ENCODE measurements at regions not wholly inside any gene's neighbourhood (a gene's known extent, or its start where the extent isn't known, plus 50 kb on each side); places are given as distances from the start of the nearest gene placed in this dataset.

DNA sequence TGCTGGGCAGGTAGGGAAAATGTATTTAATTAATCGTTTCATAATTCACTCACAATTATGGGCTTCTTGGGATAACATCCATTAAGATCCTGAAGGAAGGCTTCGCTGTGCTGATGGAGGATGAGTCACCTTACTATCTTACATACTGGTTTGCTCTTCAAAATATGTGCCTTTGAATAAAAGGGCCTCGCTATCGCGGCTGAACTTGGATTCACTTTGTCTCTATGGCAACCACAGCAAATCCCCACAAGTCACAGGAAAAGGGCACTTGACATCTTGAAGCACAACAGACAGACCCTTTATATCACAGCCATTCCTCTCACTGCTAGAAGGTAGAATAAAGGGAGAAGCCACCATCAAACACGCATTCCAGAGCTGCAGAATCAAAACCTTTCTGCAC, 141.3 kb upstream of the MYLIP start (continued):
- TF ChIP-seq ZBTB20 (tag by site-specific recombination; IDR thresholded peaks at IDR 0.05) (no peak), ZNF791 (tag by site-specific recombination; IDR thresholded peaks at IDR 0.05) (no peak), ZNF654 (tag by site-specific recombination; IDR thresholded peaks at IDR 0.05; ENCODE audit: low read depth) (no peak), ZBTB8A (tag by site-specific recombination; IDR thresholded peaks at IDR 0.05) (no peak), ZNF510 (tag by site-specific recombination; IDR thresholded peaks at IDR 0.05; ENCODE audit: insufficient replicate concordance) (no peak)
- TF ChIP-seq, protein P1, sequence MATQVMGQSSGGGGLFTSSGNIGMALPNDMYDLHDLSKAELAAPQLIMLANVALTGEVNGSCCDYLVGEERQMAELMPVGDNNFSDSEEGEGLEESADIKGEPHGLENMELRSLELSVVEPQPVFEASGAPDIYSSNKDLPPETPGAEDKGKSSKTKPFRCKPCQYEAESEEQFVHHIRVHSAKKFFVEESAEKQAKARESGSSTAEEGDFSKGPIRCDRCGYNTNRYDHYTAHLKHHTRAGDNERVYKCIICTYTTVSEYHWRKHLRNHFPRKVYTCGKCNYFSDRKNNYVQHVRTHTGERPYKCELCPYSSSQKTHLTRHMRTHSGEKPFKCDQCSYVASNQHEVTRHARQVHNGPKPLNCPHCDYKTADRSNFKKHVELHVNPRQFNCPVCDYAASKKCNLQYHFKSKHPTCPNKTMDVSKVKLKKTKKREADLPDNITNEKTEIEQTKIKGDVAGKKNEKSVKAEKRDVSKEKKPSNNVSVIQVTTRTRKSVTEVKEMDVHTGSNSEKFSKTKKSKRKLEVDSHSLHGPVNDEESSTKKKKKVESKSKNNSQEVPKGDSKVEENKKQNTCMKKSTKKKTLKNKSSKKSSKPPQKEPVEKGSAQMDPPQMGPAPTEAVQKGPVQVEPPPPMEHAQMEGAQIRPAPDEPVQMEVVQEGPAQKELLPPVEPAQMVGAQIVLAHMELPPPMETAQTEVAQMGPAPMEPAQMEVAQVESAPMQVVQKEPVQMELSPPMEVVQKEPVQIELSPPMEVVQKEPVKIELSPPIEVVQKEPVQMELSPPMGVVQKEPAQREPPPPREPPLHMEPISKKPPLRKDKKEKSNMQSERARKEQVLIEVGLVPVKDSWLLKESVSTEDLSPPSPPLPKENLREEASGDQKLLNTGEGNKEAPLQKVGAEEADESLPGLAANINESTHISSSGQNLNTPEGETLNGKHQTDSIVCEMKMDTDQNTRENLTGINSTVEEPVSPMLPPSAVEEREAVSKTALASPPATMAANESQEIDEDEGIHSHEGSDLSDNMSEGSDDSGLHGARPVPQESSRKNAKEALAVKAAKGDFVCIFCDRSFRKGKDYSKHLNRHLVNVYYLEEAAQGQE (tag by site-specific recombination; IDR thresholded peaks at IDR 0.05) = no peak
- TF ChIP-seq, protein P2, sequence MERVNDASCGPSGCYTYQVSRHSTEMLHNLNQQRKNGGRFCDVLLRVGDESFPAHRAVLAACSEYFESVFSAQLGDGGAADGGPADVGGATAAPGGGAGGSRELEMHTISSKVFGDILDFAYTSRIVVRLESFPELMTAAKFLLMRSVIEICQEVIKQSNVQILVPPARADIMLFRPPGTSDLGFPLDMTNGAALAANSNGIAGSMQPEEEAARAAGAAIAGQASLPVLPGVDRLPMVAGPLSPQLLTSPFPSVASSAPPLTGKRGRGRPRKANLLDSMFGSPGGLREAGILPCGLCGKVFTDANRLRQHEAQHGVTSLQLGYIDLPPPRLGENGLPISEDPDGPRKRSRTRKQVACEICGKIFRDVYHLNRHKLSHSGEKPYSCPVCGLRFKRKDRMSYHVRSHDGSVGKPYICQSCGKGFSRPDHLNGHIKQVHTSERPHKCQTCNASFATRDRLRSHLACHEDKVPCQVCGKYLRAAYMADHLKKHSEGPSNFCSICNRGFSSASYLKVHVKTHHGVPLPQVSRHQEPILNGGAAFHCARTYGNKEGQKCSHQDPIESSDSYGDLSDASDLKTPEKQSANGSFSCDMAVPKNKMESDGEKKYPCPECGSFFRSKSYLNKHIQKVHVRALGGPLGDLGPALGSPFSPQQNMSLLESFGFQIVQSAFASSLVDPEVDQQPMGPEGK (tag by site-specific recombination; IDR thresholded peaks at IDR 0.05) = no peak

GRCh38 chr6:15986027-15986629, 142.8 kb upstream of the MYLIP start:
- CTCF ChIA-PET = interaction anchor here (1.4 kb wide), 1 partner anchor 150 kb away, joined by 3 read pairs; no protein-coding TSS in a partner anchor
- no peaks in the 10 kb centered on the region for H3K9me3 ChIP-seq (ENCODE audit: control insufficient read depth, insufficient read depth, low read depth, low read length)
- H3K4me3 ChIP-seq (ENCODE audit: low read depth, low read length) = no peak overlapping the region
- POLR2A ChIA-PET = no interaction called here
- TF ChIP-seq, protein P3, sequence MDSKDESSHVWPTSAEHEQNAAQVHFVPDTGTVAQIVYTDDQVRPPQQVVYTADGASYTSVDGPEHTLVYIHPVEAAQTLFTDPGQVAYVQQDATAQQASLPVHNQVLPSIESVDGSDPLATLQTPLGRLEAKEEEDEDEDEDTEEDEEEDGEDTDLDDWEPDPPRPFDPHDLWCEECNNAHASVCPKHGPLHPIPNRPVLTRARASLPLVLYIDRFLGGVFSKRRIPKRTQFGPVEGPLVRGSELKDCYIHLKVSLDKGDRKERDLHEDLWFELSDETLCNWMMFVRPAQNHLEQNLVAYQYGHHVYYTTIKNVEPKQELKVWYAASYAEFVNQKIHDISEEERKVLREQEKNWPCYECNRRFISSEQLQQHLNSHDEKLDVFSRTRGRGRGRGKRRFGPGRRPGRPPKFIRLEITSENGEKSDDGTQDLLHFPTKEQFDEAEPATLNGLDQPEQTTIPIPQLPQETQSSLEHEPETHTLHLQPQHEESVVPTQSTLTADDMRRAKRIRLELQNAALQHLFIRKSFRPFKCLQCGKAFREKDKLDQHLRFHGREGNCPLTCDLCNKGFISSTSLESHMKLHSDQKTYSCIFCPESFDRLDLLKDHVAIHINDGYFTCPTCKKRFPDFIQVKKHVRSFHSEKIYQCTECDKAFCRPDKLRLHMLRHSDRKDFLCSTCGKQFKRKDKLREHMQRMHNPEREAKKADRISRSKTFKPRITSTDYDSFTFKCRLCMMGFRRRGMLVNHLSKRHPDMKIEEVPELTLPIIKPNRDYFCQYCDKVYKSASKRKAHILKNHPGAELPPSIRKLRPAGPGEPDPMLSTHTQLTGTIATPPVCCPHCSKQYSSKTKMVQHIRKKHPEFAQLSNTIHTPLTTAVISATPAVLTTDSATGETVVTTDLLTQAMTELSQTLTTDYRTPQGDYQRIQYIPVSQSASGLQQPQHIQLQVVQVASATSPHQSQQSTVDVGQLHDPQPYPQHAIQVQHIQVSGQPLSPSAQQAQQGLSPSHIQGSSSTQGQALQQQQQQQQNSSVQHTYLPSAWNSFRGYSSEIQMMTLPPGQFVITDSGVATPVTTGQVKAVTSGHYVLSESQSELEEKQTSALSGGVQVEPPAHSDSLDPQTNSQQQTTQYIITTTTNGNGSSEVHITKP (tag by site-specific recombination; IDR thresholded peaks at IDR 0.05) = peak; percentile 31; the same call in 1 of the 2 replicates
- TF ChIP-seq ZNF558 (tag by site-specific recombination; IDR thresholded peaks at IDR 0.05) = no peak
- no peaks in the 10 kb centered on the region for H3K36me3 ChIP-seq (ENCODE audit: control insufficient read depth in 2 of 2, insufficient read depth in 1 of 2, low read length in 2 of 2)
- H3K27ac ChIP-seq (ENCODE audit: extremely low read depth, low read depth, low read length) = no peak overlapping the region
- no peaks in the 10 kb centered on the region for H3K4me1 ChIP-seq (ENCODE audit: control insufficient read depth, insufficient read depth, low read length)

DNA sequence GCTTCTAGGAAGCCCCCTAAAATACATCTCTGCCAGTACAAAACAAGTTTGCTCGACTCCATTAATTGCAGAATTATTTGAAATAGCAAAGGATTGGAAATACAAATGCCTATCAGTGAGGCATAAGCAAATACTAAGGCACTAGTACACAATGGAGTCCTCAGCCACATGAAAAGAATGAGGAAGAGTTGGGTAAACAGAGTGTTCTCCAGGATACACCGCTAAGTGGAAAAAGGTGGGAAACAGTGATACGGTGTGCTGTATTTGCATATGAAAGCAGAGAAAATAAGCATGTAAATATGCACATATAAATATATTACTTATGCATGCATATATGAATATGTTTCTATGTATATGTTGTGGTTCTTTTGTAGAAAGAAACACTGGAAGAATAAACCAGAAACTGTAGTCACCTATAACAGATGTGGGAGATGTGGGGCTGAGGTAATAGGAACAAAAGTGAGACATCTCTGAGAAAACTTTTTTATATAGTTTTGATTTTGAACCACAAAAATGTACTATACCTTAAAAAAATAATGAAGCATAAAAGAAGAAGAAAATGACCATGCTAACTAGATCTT, 143.4 kb upstream of the MYLIP start:
- H3K4me3 ChIP-seq (ENCODE audit: low read depth, low read length) = no peak overlapping the region
- ChIA-PET CTCF (no interaction called here), POLR2A (no interaction called here)
- TF ChIP-seq ZNF621 (tag by site-specific recombination; IDR thresholded peaks at IDR 0.05) = no peak
- TF ChIP-seq SCRT1 (tag by site-specific recombination; IDR thresholded peaks at IDR 0.05; ENCODE audit: borderline replicate concordance) = no peak
- TF ChIP-seq, protein P4, sequence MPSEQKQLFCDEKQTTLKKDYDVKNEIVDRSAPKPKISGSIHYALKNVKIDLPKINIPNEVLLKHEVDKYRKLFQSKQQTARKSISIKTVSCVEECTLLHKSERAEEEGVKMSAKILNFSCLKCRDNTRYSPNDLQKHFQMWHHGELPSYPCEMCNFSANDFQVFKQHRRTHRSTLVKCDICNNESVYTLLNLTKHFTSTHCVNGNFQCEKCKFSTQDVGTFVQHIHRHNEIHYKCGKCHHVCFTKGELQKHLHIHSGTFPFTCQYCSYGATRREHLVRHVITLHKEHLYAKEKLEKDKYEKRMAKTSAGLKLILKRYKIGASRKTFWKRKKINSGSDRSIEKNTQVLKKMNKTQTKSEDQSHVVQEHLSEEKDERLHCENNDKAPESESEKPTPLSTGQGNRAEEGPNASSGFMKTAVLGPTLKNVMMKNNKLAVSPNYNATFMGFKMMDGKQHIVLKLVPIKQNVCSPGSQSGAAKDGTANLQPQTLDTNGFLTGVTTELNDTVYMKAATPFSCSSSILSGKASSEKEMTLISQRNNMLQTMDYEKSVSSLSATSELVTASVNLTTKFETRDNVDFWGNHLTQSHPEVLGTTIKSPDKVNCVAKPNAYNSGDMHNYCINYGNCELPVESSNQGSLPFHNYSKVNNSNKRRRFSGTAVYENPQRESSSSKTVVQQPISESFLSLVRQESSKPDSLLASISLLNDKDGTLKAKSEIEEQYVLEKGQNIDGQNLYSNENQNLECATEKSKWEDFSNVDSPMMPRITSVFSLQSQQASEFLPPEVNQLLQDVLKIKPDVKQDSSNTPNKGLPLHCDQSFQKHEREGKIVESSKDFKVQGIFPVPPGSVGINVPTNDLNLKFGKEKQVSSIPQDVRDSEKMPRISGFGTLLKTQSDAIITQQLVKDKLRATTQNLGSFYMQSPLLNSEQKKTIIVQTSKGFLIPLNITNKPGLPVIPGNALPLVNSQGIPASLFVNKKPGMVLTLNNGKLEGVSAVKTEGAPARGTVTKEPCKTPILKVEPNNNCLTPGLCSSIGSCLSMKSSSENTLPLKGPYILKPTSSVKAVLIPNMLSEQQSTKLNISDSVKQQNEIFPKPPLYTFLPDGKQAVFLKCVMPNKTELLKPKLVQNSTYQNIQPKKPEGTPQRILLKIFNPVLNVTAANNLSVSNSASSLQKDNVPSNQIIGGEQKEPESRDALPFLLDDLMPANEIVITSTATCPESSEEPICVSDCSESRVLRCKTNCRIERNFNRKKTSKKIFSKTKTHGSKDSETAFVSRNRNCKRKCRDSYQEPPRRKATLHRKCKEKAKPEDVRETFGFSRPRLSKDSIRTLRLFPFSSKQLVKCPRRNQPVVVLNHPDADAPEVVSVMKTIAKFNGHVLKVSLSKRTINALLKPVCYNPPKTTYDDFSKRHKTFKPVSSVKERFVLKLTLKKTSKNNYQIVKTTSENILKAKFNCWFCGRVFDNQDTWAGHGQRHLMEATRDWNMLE (tag by site-specific recombination; conservative IDR thresholded peaks at IDR 0.05; ENCODE audit: low read depth) = no peak
- no peak for TF ChIP-seq ZNF510 (tag by site-specific recombination; IDR thresholded peaks at IDR 0.05; ENCODE audit: insufficient replicate concordance)
- no peak for TF ChIP-seq ZNF2 (tag by site-specific recombination; IDR thresholded peaks at IDR 0.05)

More for the DNA sequence above, 143.4 kb upstream of the MYLIP start:
- Histone ChIP-seq H3K4me1 (ENCODE audit: control insufficient read depth, insufficient read depth, low read length) (no peaks in the 10 kb centered on the region), H3K27ac (ENCODE audit: extremely low read depth, low read depth, low read length) (no peak overlapping the region), H3K36me3 (ENCODE audit: control insufficient read depth in 2 of 2, insufficient read depth in 1 of 2, low read length in 2 of 2) (no peaks in the 10 kb centered on the region), H3K9me3 (ENCODE audit: control insufficient read depth, insufficient read depth, low read depth, low read length) (no peaks in the 10 kb centered on the region)
